Keratinocyte (primary cell): ENCODE measurements at regions not wholly inside any gene's neighbourhood (a gene's known extent, or its start where the extent isn't known, plus 50 kb on each side); places are given as distances from the start of the nearest gene placed in this dataset.

Experiments used
- EZH2 ChIP-seq: IDR thresholded peaks from one replicate; pipeline ENCODE4 v1.6.1; 2012; ENCODE audit warnings: inconsistent platforms, mild to moderate bottlenecking, low read length, moderate library complexity
- TF ChIP-seq, protein P1 (sequence below), 3 experiments: IDR thresholded peaks in 1 of 3; conservative IDR thresholded peaks in 1 of 3; optimal IDR thresholded peaks in 1 of 3; 2 replicates in 2 of 3; 3 replicates in 1 of 3; pipeline versions ENCODE3 to v1.5.1; 2011; ENCODE audit warnings: low read length in 3 of 3, mild to moderate bottlenecking in 3 of 3, moderate library complexity in 2 of 3, control low read depth in 1 of 3, inconsistent platforms in 1 of 3; ENCODE audit not compliant: insufficient read depth in 2 of 3; ENCODE audit errors: extremely low read depth in 1 of 3

DNA sequence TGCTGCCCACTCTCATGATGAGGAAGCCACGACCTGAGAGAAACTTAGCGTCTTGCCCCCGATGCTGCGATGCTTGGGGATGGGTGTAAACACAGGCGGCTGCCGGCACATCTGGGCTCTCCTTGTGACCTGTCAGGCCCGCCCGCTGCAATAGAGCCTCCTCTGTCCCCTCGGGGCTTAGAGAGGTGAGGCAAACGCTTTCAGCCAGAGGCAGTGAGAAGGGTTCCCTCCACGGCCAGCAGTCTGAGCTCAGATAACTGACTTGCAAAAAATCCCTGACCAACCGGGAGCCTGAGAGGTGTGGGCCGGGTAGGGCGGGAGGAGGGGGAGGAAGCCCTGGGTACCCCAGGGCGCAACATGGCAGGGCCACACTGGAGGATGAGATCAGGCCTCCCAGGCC is 260.6 kb downstream of the C16orf95 start:
- no peak for TF ChIP-seq EZH2
- TF ChIP-seq, protein P1, sequence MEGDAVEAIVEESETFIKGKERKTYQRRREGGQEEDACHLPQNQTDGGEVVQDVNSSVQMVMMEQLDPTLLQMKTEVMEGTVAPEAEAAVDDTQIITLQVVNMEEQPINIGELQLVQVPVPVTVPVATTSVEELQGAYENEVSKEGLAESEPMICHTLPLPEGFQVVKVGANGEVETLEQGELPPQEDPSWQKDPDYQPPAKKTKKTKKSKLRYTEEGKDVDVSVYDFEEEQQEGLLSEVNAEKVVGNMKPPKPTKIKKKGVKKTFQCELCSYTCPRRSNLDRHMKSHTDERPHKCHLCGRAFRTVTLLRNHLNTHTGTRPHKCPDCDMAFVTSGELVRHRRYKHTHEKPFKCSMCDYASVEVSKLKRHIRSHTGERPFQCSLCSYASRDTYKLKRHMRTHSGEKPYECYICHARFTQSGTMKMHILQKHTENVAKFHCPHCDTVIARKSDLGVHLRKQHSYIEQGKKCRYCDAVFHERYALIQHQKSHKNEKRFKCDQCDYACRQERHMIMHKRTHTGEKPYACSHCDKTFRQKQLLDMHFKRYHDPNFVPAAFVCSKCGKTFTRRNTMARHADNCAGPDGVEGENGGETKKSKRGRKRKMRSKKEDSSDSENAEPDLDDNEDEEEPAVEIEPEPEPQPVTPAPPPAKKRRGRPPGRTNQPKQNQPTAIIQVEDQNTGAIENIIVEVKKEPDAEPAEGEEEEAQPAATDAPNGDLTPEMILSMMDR (optimal IDR thresholded peaks at IDR 0.05 in 1 of 3, IDR thresholded peaks at IDR 0.05 in 1 of 3, conservative IDR thresholded peaks at IDR 0.05 in 1 of 3; ENCODE audit: extremely low read depth in 1 of 3, insufficient read depth in 2 of 3, low read length in 3 of 3), result no peak
